HG03097 (cell line): ENCODE measurements at regions not wholly inside any gene's neighbourhood (a gene's known extent, or its start where the extent isn't known, plus 50 kb on each side); places are given as distances from the start of the nearest gene placed in this dataset.
"Not testable (repeated sequence)": the region's sequence is repeated elsewhere in the genome, so short reads cannot be mapped to it uniquely, and the experiment has no call there.

Experiments used
- ATAC-seq: cut with Tn5 transposase; IDR thresholded peaks from one replicate; pipeline ENCODE4 v1.9.1; 2021; ENCODE audit not compliant: unreplicated experiment, low FRiP score

DNA sequence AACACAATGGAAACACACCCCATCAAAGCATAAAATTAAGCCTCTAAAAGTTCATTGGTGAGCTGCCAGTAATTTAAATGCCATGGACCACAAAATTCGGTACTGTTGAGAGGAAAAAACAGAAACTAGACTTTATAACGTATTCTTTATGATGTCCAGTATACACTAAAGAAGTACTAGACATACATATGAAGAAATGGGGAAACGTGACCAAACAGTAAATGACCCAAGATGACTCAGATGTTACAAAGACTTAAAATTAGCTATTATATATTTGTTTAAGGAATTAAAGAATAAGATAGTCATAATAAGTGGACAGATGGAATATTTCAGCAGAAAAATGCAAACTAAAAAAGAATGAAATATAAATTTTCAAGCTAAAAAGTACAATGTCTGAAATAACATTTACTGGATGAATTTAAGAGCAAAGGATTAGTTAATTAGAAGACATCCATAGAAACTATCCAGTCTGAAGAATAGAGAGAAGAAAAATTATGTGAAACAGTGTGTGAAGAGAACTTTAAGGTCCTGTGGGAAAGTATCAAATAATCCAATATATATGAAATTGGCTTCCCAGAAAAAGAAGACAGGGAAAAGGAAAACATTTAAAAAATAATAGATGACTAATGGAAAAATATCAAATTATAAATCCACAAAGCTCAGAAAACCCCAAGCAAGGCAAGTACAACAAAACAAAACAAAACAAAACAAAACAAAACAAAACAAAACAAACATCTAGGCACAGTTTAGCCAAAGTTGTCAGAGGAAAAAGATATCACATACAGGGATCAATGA, 69.4 kb downstream of the SAMD9 start:
- ATAC-seq = no peak

DNA sequence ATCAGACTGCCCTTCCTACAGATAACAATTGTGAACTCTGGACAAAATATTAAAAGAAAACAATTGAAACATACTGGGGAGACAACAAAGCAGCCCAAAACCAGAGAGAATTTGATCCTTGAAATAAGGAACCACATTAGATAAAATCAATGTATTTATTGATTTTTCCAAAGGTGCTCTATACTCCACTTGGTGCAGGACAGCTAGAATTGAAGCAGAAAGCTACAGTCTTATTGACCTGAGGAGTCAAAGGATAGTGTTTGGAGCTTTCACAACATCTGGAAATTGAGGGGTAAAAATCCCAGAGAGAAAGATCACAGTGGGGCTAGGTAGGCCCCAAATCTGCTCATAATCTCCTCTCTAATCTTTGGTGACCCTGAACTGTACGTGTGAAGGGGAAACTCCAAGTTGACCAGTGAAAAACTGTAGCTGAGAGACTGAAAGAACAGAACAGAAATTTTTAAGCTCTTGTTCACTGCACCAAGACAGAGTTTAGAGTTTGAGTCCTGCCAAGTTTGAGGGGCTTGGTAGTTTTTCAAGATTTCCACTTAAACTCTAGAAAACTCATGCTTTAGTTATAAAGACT, 70.2 kb downstream of the SAMD9 start:
- ATAC-seq = no peak

DNA sequence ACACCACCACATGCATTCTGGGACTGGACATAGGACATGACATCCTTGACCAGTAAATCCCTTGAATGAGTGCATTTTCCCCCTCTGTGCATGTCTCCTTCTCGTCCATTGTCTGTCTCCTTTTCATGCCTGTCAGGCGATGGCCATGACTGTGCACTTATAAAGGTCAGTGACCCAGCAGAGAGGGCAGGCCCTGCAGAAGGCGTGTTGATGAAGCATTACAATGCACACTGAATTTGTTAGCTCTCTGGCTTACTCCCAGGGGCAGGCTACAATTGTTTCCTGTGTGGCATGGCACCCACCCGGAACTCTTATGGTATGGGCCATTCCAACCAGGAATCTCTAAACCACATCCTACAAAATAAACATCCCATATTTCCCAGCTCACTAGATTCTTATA, 71.1 kb downstream of the SAMD9 start:
- no peak for ATAC-seq

DNA sequence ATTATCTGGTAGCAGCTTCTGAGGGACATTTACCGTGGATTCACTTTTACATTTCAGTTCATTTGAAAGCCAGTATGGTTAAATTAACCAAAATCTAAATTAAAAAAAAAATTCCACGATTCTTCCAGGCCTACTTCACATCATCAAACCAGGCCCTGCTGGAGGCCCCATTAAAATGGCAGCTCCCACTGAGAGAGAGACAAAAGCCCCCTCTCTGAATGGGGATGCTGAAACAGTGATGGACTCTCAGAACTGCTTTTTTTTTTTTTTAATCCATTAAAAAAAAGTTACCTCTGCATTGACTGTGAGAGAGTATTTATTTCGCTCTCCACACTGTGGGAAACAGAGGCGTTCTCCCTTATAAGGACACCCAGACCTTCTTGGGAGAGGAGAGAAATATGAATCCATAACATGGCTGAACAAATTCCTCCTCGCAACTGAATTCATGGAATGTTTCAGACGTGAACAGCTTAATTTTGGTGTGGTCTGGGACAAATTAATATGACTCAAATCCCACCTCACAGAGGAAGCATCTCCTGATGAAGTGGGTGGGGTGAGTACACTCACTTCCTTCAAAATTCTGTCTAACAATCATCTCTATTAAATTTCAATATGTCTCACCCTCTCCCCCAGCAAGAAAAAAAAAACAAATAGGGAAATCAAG, 73.5 kb downstream of the SAMD9 start:
- no peak for ATAC-seq

DNA sequence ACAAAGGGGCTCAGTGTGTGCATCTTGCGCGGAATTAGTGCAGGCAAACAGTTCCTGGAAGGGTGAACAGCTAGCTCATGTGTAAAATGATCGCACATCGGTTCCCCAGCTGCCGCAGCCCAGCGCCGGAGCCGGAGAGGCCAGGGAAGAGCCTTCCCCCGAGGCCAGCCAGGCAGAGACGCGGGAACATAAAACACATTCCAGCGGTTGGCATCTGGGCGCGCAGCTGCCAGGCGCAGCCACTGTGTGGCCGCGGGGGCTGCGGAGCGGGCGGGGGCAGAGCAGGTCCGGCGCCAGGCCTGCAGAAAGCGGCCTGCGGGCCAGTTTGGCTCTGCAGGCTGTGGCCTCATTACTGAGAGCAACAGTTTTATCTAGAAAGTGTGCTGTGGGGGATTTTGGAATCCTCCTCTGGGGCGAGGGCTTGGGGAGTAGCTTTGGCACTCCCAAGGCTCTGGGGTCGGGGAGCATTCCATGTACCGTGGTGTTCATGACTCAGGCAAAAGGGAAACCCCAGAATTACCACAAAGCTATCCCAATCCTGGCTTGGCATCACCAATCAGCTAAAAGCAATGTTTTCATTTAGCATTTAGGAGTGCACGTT, 74.3 kb downstream of the SAMD9 start:
- no peak for ATAC-seq

DNA sequence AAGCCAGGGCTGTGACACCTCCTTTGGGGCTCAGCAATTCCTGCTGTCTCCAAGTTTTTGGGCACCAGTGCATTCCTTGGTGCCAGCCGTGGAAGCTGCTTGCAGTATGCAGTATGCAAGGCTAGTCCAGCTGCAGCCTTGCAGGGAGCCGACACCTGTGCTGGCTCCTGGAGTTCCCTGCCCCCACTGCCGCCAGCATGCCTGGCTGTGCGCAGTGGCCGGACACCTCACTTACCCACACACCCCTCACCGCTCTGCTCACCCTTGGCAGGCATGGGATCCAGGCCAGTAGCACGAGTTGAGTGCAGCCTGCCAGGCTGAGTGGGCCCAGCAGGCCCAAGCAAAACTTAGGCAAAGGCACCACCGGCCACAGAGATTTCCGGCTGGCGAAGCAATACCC, 77.4 kb downstream of the SAMD9 start:
- no peak for ATAC-seq

DNA sequence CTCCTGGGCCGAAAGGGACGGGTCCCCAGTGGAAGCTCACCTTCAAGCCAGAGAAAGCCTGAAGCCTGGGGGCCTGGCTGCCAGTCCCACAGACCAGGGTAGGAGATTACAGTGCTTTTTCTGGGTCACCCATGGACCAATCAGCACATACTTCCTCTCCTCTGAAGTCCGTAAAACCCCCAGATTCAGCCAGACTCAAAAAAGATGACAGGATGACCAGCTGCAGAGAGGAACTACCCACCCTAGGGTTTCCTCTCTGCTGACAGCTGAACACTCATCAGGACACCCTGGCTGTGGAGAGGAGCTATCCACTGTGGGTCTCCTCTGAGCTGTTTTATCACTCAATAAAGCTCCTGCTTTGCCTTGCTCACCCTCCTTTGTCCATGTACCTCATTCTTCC, 78.0 kb downstream of the SAMD9 start:
- no peak for ATAC-seq

DNA sequence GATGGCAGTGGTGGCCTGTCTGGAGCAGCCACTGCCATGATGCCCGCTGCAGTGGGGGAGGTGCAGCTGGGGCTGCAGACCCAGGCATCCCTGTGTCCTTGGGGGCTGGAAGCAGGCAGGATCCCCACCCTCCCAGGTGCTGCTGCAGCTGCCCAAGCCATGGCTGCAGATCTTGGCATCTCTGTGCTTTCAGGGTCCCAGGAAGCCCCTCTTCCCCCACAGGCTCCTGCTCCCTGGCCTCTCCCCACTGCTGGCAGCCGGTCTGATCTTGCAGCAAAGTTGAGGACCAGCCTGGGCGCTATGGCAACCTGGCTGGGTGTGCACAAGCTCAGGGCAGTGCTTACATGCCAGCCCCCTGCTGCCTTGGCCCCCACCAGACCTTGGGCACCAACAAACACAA, 78.5 kb downstream of the SAMD9 start:
- no peak for ATAC-seq

DNA sequence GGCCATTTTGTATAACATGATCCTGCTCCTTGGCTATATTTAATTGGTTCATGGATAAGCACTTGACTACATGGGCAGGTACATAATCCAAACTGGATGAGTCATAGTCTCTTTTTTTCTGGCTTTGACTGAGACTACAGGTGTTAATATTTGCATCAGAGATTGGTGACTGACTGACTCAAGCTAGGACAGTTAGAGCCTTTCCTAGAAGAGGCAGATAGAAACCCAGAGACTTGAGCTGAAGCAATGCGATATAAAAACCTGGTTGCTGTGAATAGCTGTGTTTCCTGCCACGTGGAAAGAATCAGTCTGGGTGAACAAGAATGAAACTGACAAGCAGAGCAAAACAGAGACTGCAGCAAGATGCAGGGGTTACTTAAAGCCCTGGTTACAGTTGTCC, 81.0 kb downstream of the SAMD9 start:
- ATAC-seq = peak; percentile 92

DNA sequence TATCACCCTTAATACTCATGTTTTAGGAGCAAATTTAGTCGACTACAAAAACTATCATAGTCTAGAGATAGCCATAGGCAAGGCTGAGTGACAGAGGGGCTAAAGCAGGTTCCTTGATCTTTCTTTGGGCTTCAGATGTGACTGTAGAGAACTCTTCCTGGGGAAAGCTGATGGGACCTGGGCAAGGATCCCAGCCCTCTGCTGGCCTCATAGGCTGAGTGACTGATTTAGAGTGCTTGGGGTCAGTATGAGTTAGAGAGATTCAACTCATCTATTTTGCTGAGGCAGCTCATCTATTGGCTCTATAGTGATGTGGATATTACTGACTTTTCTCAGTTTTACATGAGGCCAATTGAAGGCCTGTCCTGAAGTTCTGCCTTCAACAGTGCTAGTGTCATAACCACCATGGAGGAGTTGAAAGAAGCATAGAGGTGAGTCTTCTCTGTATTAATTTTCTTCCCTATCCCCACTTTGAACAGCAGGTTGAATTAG, 81.6 kb downstream of the SAMD9 start:
- ATAC-seq = no peak

DNA sequence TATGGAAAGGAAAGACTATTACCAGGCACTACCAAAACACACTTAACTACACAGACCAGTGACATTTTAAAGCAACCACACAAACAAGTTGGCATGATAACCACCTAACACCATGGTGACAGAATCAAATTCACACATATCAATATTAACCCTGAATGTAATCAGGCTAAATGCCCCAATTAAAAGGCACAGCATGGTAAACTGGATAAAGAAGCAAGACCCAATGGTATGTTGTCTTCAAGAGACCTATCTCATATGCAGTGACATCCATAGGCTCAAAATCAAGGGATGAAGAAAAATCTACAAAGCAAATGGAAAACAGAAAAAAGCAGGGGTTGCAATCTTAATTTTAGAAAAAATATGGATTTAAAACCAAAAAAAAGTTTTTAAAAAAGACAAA, 86.0 kb downstream of the SAMD9 start:
- no peak for ATAC-seq

DNA sequence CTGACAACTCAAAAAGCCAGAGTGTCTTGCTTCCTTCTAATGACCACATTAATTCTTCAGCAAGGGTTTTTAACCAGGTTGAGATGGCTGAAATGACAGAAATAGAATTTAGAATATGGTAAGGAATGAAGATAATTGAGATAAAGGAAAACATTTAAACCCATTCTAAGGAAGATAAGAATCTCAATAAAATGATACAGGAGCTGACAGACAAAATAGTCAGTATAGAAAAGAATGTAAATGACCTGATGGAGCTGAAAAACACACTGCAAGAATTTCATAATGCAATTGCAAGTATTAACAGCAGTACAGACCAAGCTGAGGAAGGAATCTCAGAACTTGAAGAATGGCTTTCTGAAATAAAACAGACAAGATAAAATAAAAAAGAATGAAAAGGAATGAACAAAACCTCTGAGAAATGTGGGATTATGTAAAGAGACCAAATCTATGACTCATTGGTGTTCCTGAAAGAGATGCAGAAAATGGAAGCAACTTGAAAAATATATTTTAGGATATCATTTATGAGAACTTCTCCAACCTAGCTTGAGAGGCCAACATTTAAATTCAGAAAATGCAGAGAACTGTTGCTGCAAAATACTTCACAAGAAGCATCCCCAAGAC, 87.1 kb downstream of the SAMD9 start:
- ATAC-seq = no peak

DNA sequence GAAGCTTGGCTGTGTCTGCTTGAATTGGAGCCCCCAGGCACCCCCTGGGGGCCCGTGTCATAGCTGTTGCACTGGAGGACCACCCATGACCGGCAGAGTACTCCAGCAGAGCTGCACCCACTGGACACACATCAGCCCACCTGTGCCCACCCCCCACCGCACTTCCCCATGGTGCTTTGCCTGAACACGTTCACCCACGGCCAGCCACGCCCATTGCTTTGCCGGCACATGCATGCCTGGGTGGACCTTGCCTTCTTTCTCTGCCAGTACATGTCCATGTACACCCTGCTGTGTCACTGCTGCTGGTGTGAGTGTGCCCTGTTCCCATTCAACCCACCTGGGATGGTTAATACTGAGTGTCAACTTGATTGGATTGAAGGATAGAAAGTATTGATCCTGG, 88.7 kb downstream of the SAMD9 start:
- ATAC-seq = no peak

DNA sequence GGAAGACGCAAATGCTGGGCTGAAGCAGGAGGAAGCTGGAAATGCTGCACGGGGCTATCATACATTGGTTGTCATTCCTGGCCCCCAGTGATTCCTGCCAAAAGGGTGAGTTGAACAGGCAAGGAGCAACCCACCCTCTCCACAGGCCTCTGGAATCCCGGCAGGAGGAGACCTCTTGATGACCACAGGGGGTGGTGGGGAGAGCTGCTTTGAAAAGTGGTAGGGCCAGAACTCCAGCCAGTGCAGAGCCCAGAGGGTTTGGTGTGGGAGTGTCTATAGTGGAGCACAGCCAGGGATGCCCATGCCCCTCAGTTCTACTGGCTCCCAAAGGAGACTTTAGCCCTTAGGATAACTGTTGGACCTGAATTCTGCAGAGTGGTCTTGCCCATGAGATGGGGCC, 89.2 kb downstream of the SAMD9 start:
- no peak for ATAC-seq

DNA sequence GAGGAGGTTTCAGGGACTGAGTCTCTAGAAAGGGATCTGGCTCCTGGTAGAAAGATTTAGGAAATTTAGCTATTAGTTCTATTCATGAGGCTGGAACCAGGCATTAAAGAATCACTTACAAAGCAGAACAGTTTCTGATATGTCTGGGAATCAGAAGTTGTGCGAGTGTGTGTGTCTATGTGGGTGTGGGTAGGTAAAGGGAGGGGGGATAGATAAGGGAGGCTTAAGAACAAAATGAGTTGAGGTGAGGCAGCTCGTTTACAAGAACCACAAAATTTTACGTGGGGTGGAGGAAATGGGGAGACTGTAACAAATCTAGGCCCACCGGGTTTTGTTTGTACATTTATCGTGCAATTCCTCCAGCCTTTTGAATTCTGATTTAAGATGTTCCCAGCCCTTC, 90.7 kb downstream of the SAMD9 start:
- ATAC-seq = no peak

DNA sequence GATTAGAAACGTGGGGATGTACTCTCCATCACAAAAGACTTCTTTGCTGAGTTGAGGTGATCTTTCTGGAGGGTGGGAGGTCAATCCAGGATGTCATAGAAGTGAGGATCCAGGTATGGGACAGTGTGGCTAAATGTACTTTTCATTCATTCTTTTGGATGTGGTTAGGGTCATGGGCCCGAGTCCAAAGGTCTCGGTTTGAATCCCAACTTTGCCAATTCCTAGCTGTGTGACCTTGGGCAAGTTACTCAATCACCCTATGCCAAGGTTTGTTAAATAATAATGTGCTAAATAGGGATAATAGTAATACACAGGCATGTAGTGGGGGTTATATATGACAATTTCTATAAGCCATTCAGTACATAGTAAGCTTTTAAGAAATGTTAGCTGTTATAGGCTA, 91.4 kb downstream of the SAMD9 start:
- no peak for ATAC-seq

DNA sequence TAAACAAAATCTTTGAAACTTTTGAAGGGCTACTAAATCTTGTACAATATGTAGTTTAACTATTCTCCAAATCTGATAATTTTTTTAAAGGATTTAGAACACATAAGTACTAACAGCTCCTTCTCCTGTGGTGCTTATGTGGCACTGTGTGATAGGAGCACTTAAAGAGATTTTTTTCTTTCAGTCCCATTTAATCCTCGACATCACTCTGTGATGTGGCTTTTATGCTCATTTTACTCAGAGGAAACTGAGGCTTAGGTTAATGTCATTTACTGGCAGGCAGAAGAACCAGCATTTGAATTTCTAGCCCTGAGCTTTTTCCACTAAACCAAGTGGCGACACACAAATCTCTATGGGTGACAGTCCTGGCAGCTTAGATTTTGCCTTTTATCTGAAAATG, 92.4 kb downstream of the SAMD9 start:
- no peak for ATAC-seq

DNA sequence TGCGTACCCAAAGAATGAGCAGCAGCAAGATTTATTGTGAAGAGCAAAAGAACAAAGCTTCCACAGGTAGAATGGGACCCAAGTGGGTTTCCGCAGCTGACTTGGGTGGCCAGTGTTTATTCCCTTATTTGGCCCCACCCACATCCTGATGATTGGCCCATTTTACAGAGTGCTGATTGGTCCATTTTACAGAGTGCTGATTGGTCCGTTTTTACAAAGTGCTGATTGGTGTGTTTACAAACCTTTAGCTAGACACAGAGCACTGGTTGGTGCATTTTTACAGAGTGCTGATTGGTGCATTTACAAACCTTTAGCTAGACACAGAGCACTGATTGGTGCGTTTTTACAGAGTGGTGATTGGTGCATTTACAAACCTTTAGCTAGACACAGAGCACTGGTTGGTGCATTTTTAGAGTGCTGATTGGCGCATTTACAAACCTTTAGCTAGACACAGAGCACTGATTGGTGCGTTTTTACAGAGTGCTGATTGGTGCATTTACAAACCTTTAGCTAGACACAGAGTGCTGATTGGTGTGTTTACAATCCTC, 94.8 kb downstream of the SAMD9 start:
- ATAC-seq = not testable (repeated sequence)

DNA sequence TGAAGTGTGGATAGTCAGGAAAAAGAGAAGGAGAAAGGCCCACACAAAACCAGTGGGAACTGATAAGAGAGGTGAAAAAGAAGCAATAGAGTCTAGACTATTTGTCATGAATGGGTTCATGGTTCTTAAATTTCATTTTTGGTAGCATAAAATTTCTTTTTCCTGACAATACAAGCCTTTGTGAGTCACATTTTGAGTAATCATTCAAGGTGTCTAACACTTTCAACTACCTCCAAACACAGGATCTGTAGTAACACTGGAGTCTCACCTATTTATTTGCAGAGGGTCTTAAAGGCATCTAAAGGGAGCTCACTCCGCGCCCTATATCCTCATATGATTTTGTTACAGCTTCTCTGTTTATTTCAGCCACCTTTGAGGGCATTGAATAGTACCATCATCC, 96.0 kb downstream of the SAMD9 start:
- ATAC-seq = no peak

DNA sequence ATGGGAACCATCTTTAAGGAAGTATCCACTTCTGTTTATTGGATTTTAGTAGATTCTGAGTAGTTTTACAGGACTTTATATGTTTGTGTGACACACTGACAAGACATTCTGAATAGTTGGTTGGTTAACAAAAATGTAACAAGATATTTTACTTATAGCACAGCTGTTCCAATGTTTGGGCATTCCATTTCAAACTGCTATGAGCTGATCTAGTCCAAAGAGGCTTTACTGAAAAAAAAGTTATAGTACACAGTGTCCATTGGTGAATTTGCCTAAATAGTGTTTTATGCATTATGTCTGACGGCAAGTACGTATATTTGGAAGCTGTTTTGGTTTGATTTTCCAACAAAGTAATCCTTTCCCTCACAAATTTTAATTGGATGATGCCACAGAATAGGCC, 99.1 kb downstream of the SAMD9 start:
- ATAC-seq = no peak
